22Rv1 (cell line): ENCODE measurements at regions not wholly inside any gene's neighbourhood (a gene's known extent, or its start where the extent isn't known, plus 50 kb on each side); places are given as distances from the start of the nearest gene placed in this dataset.

Experiments used
- ZFX ChIP-seq: fragments of 450-650 bp; IDR thresholded peaks from 2 replicates; pipeline ENCODE4 v1.6.1; 2017; ENCODE audit warnings: antibody characterized with exemption, borderline replicate concordance
- TF ChIP-seq, protein P1 (sequence below): fragments of 450-650 bp; IDR thresholded peaks from 2 replicates; pipeline ENCODE4 v1.5.1; 2017; ENCODE audit warnings: mild to moderate bottlenecking

DNA sequence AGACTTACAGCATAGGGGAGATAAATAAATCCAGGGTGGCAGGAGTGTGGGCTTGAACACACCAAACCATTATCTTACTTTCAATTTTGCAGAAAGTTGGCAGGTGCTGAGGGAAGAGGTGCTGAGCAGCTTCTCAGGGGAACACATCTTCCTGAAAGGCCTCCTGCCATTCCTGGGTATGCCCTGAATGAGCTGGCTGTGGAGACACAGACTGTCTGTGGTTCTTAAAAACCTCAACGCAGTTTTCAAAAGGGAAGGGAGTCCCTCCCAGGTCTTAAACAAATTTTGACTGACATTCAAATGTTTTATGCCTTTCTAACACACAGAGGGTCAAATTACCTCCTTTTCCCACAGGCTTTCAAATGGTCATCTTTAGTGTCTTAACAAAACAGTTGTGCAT is 166.9 kb downstream of the TNFSF18 start:
- TF ChIP-seq, protein P1, sequence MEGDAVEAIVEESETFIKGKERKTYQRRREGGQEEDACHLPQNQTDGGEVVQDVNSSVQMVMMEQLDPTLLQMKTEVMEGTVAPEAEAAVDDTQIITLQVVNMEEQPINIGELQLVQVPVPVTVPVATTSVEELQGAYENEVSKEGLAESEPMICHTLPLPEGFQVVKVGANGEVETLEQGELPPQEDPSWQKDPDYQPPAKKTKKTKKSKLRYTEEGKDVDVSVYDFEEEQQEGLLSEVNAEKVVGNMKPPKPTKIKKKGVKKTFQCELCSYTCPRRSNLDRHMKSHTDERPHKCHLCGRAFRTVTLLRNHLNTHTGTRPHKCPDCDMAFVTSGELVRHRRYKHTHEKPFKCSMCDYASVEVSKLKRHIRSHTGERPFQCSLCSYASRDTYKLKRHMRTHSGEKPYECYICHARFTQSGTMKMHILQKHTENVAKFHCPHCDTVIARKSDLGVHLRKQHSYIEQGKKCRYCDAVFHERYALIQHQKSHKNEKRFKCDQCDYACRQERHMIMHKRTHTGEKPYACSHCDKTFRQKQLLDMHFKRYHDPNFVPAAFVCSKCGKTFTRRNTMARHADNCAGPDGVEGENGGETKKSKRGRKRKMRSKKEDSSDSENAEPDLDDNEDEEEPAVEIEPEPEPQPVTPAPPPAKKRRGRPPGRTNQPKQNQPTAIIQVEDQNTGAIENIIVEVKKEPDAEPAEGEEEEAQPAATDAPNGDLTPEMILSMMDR, result no peak
- TF ChIP-seq ZFX, result no peak
